ENCODE measurements at regions not wholly inside any gene's neighbourhood (a gene's known extent, or its start where the extent isn't known, plus 50 kb on each side); places are given as distances from the start of the nearest gene placed in this dataset.

DNA sequence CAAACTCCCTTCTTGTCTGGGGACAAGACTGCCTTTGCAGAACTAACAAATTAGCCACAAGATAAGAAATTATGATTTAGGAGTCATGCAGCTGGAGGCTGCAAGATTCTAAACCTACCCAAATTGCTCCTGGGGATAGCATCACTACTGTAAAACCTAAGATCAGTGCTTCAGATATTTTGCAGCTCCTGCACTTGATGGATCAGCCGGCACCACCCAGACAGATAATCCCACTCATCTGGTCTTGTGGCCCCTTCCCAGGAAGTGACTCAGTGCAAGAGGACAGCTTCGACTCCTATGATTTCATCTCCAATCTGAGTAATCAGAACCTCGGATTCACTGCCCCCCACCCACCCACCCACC is 181.9 kb downstream of the AKR1D1 start:
- TF ChIP-seq, protein P1, sequence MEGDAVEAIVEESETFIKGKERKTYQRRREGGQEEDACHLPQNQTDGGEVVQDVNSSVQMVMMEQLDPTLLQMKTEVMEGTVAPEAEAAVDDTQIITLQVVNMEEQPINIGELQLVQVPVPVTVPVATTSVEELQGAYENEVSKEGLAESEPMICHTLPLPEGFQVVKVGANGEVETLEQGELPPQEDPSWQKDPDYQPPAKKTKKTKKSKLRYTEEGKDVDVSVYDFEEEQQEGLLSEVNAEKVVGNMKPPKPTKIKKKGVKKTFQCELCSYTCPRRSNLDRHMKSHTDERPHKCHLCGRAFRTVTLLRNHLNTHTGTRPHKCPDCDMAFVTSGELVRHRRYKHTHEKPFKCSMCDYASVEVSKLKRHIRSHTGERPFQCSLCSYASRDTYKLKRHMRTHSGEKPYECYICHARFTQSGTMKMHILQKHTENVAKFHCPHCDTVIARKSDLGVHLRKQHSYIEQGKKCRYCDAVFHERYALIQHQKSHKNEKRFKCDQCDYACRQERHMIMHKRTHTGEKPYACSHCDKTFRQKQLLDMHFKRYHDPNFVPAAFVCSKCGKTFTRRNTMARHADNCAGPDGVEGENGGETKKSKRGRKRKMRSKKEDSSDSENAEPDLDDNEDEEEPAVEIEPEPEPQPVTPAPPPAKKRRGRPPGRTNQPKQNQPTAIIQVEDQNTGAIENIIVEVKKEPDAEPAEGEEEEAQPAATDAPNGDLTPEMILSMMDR (IDR thresholded peaks at IDR 0.05) = no peak
- TF ChIP-seq POLR2A (IDR thresholded peaks at IDR 0.05) = no peak
